ENCODE measurements at regions not wholly inside any gene's neighbourhood (a gene's known extent, or its start where the extent isn't known, plus 50 kb on each side); places are given as distances from the start of the nearest gene placed in this dataset.

DNA sequence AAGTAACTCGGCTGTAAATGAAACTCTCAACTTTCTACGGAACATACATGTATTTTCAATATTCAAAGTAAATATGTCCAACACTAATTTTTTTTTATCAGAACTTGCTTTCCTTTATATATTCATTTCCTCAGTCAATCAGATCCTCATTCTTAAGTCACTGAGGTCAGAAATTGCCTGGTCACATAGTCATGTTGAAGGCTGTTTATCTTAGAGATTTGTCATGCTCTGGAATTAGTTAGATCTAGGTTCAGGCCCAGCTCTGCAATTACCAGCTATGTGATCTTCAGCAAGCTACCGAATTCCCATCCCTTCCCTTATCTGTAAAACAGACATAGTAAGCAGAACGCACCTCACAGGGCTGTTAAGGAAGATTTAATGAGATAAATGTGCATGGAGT, 228.8 kb downstream of the SPCS3 start:
- intact Hi-C loops (cut with micrococcal nuclease), result no loop called here
- no peaks in the 10 kb centered on the region for H3K36me3 ChIP-seq
- H3K27ac ChIP-seq (replicated peaks), result no peak overlapping the region
- no peak for DNase-seq
- H3K4me3 ChIP-seq, result no peak overlapping the region
- H3K27me3 ChIP-seq (ENCODE audit: low read depth), result no peaks in the 10 kb centered on the region
- TF ChIP-seq CTCF (IDR thresholded peaks at IDR 0.05; ENCODE audit: borderline replicate concordance), result no peak
- peaks cover 27% of the 10 kb centered on the region for H3K9me3 ChIP-seq (replicated peaks)
- no peaks in the 10 kb centered on the region for H3K4me1 ChIP-seq

- intact Hi-C loops (cut with micrococcal nuclease), result no loop called here
These were observed 229.5 kb downstream of the SPCS3 start for GRCh38 chr4:176549161-176549865.

DNA sequence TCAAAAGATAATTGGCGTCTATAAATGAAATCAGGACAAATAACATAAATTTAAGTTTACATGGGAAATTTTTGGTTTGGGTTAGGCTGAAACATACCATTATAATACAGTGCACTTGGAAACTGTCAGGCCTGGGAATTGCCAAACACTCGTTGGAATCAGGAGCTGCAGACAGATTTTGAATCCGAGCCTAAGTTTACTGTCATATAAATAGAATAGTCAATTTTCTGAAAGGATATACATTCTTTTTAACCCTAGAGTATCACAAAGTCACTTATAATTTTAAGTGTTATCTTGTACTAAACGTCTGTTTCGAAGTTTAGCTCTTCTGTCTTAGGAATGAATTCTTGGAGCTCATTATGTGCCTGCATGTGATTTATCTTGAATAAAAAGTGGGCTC, 234.1 kb downstream of the VEGFC start:
- H3K27ac ChIP-seq (replicated peaks), result no peak overlapping the region
- no peaks in the 10 kb centered on the region for H3K36me3 ChIP-seq
- intact Hi-C loops (cut with micrococcal nuclease), result no loop called here
- H3K4me1 ChIP-seq, result no peaks in the 10 kb centered on the region
- TF ChIP-seq CTCF (IDR thresholded peaks at IDR 0.05; ENCODE audit: borderline replicate concordance), result no peak
- no peak for DNase-seq
- H3K9me3 ChIP-seq (replicated peaks), result peaks cover 3% of the 10 kb centered on the region
- no peaks in the 10 kb centered on the region for H3K27me3 ChIP-seq (ENCODE audit: low read depth)
- H3K4me3 ChIP-seq, result no peak overlapping the region

More at GRCh38 chr4:176549161-176549865, 229.5 kb downstream of the SPCS3 start:
- H3K27ac ChIP-seq (replicated peaks), result no peak overlapping the region
- H3K27me3 ChIP-seq (ENCODE audit: low read depth), result no peaks in the 10 kb centered on the region
- peaks cover 30% of the 10 kb centered on the region for H3K9me3 ChIP-seq (replicated peaks)
- H3K36me3 ChIP-seq, result no peaks in the 10 kb centered on the region
- TF ChIP-seq CTCF (IDR thresholded peaks at IDR 0.05; ENCODE audit: borderline replicate concordance), result no peak
- H3K4me3 ChIP-seq, result no peak overlapping the region
- DNase-seq, result no peak
- no peaks in the 10 kb centered on the region for H3K4me1 ChIP-seq

- no peaks in the 10 kb centered on the region for H3K36me3 ChIP-seq
- intact Hi-C loops (cut with micrococcal nuclease), result loop anchor here (10.0 kb wide), 1 partner anchor 483 kb away; no protein-coding TSS in a partner anchor
- no peaks in the 10 kb centered on the region for H3K9me3 ChIP-seq (replicated peaks)
- H3K27ac ChIP-seq (replicated peaks), result no peak overlapping the region
- H3K4me3 ChIP-seq, result no peak overlapping the region
- H3K4me1 ChIP-seq, result no peaks in the 10 kb centered on the region
- H3K27me3 ChIP-seq (ENCODE audit: low read depth), result no peaks in the 10 kb centered on the region
- no peak for DNase-seq
- TF ChIP-seq CTCF (IDR thresholded peaks at IDR 0.05; ENCODE audit: borderline replicate concordance), result no peak
These were observed 231.4 kb downstream of the VEGFC start for GRCh38 chr4:176561368-176561767.

GRCh38 chr4:176563591-176563990, 229.1 kb downstream of the VEGFC start:
- Histone ChIP-seq H3K36me3 (no peaks in the 10 kb centered on the region), H3K27ac (replicated peaks) (no peak overlapping the region), H3K4me1 (no peaks in the 10 kb centered on the region), H3K4me3 (no peak overlapping the region), H3K9me3 (replicated peaks) (no peaks in the 10 kb centered on the region), H3K27me3 (ENCODE audit: low read depth) (no peaks in the 10 kb centered on the region)
- intact Hi-C loops (cut with micrococcal nuclease), result loop anchor here (10.0 kb wide), 1 partner anchor 481 kb away; no protein-coding TSS in a partner anchor
- TF ChIP-seq CTCF (IDR thresholded peaks at IDR 0.05; ENCODE audit: borderline replicate concordance), result peak; percentile 51
- DNase-seq, result no peak
